ENCODE measurements at regions not wholly inside any gene's neighbourhood (a gene's known extent, or its start where the extent isn't known, plus 50 kb on each side); places are given as distances from the start of the nearest gene placed in this dataset.
"Not testable (repeated sequence)": the region's sequence is repeated elsewhere in the genome, so short reads cannot be mapped to it uniquely, and the experiment has no call there.

GRCh38 chr20:7151676-7152470 is 384.4 kb downstream of the BMP2 start:
- no peak for DNase-seq (ENCODE audit: low spot score)
- Mint-ChIP-seq H3K27ac (no peak overlapping the region), H3K9me3 (peaks cover 7% of the 10 kb centered on the region), H3K27me3 (ENCODE audit: low read depth) (no peaks in the 10 kb centered on the region), H3K36me3 (ENCODE audit: low read depth) (no peaks in the 10 kb centered on the region), H3K4me3 (no peak overlapping the region), H3K4me1 (ENCODE audit: low read depth) (no peaks in the 10 kb centered on the region)

DNA sequence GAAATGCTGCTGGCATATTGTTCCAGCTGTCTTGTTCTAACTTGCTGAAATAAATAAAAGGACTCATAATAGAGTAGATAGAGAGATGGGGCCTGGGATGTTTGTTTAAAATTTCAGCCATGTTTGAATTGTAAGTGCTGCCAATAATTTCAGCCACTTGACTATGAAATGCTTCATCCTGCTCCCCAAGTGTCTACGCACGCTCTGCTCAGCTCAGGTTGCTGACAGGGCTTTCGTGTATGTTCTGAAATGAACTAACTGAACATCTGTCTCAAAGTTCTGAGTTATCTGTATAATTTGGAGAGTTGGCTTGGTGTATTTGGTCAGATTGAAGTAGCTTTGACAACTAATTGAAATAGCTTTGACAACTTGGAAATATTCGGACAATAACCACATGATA is 387.8 kb downstream of the BMP2 start:
- no peaks in the 10 kb centered on the region for H3K36me3 Mint-ChIP-seq (ENCODE audit: low read depth)
- no peaks in the 10 kb centered on the region for H3K4me1 Mint-ChIP-seq (ENCODE audit: low read depth)
- peaks cover 4% of the 10 kb centered on the region for H3K9me3 Mint-ChIP-seq
- H3K4me3 Mint-ChIP-seq, result no peak overlapping the region
- H3K27me3 Mint-ChIP-seq (ENCODE audit: low read depth), result no peaks in the 10 kb centered on the region
- H3K27ac Mint-ChIP-seq, result no peak overlapping the region
- no peak for DNase-seq (ENCODE audit: low spot score)

DNA sequence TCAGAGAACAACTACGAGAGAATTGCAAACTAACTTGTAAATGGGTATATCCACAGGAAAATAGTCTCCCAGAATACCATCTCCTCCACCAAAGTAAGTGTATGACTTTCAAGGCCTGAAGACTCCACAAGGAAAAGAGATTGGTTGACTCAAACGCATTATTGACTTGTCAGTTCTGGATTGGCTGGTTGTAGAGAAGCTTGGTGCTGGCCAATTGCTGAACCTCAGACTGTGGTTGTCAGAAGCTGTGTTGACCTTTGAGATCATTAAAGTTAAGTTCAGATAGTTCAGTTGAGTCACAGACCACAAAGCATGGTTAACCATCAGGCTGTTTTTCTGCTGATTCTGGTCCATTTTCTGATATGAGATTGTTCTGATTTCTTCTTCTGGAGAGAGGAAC is 388.3 kb downstream of the BMP2 start:
- Mint-ChIP-seq H3K36me3 (ENCODE audit: low read depth) (no peaks in the 10 kb centered on the region), H3K4me3 (no peak overlapping the region), H3K9me3 (peaks cover 4% of the 10 kb centered on the region), H3K27ac (no peak overlapping the region), H3K27me3 (ENCODE audit: low read depth) (no peaks in the 10 kb centered on the region), H3K4me1 (ENCODE audit: low read depth) (no peaks in the 10 kb centered on the region)
- DNase-seq (ENCODE audit: low spot score), result no peak

DNA sequence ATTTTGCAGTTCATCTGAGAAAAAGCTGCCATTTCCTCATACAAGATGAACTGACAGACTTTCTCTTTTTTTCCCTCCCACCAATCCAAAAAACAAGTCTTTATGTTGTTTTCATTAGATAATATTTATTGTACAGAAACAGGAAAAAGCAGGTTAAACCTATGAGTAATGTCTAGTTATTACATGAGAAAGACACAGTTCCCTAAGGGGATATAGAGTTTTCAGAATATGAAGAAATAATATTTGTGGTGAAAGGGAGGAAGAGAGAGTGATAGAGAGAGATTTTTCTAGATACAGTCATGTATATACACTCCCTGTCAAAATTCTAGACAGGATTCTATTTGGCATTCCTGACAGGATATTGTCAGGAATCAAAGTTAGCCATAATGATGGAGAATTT is 392.4 kb downstream of the BMP2 start:
- no peak overlapping the region for H3K4me3 Mint-ChIP-seq
- H3K27me3 Mint-ChIP-seq (ENCODE audit: low read depth), result no peaks in the 10 kb centered on the region

GRCh38 chr20:7161690-7162089 is 394.2 kb downstream of the BMP2 start:
- no peak overlapping the region for H3K27ac Mint-ChIP-seq
- no peaks in the 10 kb centered on the region for H3K27me3 Mint-ChIP-seq (ENCODE audit: low read depth)
- H3K36me3 Mint-ChIP-seq (ENCODE audit: low read depth), result no peaks in the 10 kb centered on the region
- no peaks in the 10 kb centered on the region for H3K4me1 Mint-ChIP-seq (ENCODE audit: low read depth)
- H3K9me3 Mint-ChIP-seq, result peaks cover 34% of the 10 kb centered on the region
- no peak overlapping the region for H3K4me3 Mint-ChIP-seq
- DNase-seq (ENCODE audit: low spot score), result no peak

More for the DNA sequence above, 392.4 kb downstream of the BMP2 start:
- no peak for DNase-seq (ENCODE audit: low spot score)
- no peaks in the 10 kb centered on the region for H3K36me3 Mint-ChIP-seq (ENCODE audit: low read depth)
- H3K27ac Mint-ChIP-seq, result no peak overlapping the region
- no peaks in the 10 kb centered on the region for H3K4me1 Mint-ChIP-seq (ENCODE audit: low read depth)
- H3K9me3 Mint-ChIP-seq, result peaks cover 28% of the 10 kb centered on the region

DNA sequence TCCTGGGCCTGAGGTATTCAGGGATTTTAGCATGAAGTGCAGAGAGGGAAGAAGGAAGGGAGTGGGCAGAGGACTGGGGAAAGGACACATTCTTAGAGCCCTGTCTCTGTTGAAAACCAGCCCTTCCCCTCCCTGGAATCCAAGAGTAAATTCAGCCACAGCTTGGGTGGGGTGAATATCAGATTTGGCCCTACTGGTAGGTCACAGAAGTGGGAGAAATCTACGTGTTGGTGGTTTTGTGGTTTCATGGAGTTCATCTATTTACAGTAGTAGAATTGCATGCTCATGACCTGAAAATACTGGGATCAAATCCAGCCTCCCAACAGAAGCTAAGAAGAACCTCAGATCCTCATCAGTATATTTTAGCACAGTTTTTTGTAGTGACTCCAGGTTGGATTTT is 404.4 kb downstream of the BMP2 start:
- DNase-seq (ENCODE audit: low spot score), result no peak

DNA sequence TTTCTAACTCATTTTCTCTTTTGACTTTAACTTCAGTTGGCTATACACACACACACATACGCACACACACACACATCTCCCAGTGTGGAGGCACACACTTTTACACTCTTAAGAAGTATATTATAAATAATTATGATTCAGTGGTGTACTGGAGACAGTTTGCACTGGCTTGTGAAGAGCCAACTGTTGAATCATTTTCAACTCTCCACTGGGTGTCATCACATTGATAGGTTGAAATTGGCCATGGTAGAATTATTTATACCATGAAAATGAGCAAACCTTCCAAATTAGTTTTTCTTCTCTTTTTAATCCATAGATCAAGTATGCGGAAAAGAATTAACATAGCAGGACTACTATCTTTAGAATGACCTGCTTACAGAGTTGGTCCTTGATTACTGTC is 407.1 kb downstream of the BMP2 start:
- no peak overlapping the region for H3K27ac Mint-ChIP-seq
- peaks cover 7% of the 10 kb centered on the region for H3K9me3 Mint-ChIP-seq
- H3K27me3 Mint-ChIP-seq (ENCODE audit: low read depth), result no peaks in the 10 kb centered on the region
- no peaks in the 10 kb centered on the region for H3K4me1 Mint-ChIP-seq (ENCODE audit: low read depth)
- no peak for DNase-seq (ENCODE audit: low spot score)
- no peaks in the 10 kb centered on the region for H3K36me3 Mint-ChIP-seq (ENCODE audit: low read depth)
- H3K4me3 Mint-ChIP-seq, result no peak overlapping the region

More for the DNA sequence above, 404.4 kb downstream of the BMP2 start:
- Mint-ChIP-seq H3K4me3 (no peak overlapping the region), H3K4me1 (ENCODE audit: low read depth) (no peaks in the 10 kb centered on the region), H3K27ac (no peak overlapping the region), H3K27me3 (ENCODE audit: low read depth) (no peaks in the 10 kb centered on the region), H3K36me3 (ENCODE audit: low read depth) (no peaks in the 10 kb centered on the region), H3K9me3 (no peaks in the 10 kb centered on the region)

GRCh38 chr20:7175827-7176226 is 408.3 kb downstream of the BMP2 start:
- H3K4me1 Mint-ChIP-seq (ENCODE audit: low read depth); H3K36me3 Mint-ChIP-seq (ENCODE audit: low read depth); H3K27me3 Mint-ChIP-seq (ENCODE audit: low read depth); H3K4me3 Mint-ChIP-seq; H3K27ac Mint-ChIP-seq; DNase-seq (ENCODE audit: low spot score): not testable (repeated sequence)
- peaks cover 18% of the 10 kb centered on the region for H3K9me3 Mint-ChIP-seq

GRCh38 chr20:7178004-7178403 is 410.5 kb downstream of the BMP2 start:
- no peaks in the 10 kb centered on the region for H3K27me3 Mint-ChIP-seq (ENCODE audit: low read depth)
- H3K4me3 Mint-ChIP-seq, result no peak overlapping the region
- H3K9me3 Mint-ChIP-seq, result peaks cover 21% of the 10 kb centered on the region
- no peak for DNase-seq (ENCODE audit: low spot score)
- no peaks in the 10 kb centered on the region for H3K36me3 Mint-ChIP-seq (ENCODE audit: low read depth)
- H3K4me1 Mint-ChIP-seq (ENCODE audit: low read depth), result no peaks in the 10 kb centered on the region
- no peak overlapping the region for H3K27ac Mint-ChIP-seq

DNA sequence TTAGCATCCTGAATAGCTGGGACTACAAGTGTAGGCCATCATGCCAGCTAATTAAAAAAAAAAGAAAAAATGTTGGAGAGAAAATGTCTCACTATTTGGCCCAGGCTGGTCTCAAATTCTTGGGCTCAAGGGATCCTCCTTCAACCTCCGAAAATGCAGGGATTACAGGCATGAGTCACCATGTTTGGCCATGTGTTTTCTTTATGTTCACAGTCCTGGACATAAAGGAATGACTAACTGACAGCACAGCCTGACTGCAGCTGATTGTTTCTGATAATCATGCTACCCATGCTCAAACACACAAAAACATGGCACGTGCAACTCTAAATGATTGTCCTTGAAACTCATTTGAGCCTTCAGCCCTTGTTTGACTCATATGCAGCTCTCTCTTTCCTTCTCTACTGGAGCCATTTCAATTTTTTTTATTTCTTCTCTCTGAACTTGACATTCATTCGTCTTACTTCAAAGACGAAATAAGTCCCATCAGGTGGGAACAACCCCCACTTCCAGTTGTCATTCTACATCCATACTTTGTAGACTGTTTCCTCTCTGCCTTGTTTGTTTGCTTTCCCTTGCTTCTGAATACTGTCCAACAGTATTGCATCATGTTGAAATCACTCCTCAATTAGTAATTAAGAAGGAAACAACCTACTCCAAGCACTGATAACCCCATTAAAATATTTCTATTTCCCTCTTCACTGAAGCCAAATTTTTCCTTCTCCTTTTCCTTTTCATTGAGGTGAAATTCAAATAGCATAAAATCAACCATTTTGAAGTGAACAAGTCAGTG is 413.0 kb downstream of the BMP2 start:
- Mint-ChIP-seq H3K4me3 (no peak overlapping the region), H3K27me3 (ENCODE audit: low read depth) (no peaks in the 10 kb centered on the region), H3K36me3 (ENCODE audit: low read depth) (no peaks in the 10 kb centered on the region), H3K27ac (no peak overlapping the region), H3K9me3 (peaks cover 35% of the 10 kb centered on the region), H3K4me1 (ENCODE audit: low read depth) (no peaks in the 10 kb centered on the region)
- DNase-seq (ENCODE audit: low spot score), result no peak

GRCh38 chr20:7189231-7189630 is 421.7 kb downstream of the BMP2 start:
- Mint-ChIP-seq H3K4me1 (ENCODE audit: low read depth) (no peaks in the 10 kb centered on the region), H3K4me3 (no peak overlapping the region), H3K27ac (no peak overlapping the region), H3K9me3 (peaks cover 25% of the 10 kb centered on the region), H3K27me3 (ENCODE audit: low read depth) (no peaks in the 10 kb centered on the region), H3K36me3 (ENCODE audit: low read depth) (no peaks in the 10 kb centered on the region)
- no peak for DNase-seq (ENCODE audit: low spot score)

- Mint-ChIP-seq H3K27ac (no peak overlapping the region), H3K27me3 (ENCODE audit: low read depth) (no peaks in the 10 kb centered on the region), H3K9me3 (peaks cover 14% of the 10 kb centered on the region), H3K4me1 (ENCODE audit: low read depth) (no peaks in the 10 kb centered on the region), H3K4me3 (no peak overlapping the region), H3K36me3 (ENCODE audit: low read depth) (no peaks in the 10 kb centered on the region)
- no peak for DNase-seq (ENCODE audit: low spot score)
These were observed 426.2 kb downstream of the BMP2 start for GRCh38 chr20:7193681-7194080.

DNA sequence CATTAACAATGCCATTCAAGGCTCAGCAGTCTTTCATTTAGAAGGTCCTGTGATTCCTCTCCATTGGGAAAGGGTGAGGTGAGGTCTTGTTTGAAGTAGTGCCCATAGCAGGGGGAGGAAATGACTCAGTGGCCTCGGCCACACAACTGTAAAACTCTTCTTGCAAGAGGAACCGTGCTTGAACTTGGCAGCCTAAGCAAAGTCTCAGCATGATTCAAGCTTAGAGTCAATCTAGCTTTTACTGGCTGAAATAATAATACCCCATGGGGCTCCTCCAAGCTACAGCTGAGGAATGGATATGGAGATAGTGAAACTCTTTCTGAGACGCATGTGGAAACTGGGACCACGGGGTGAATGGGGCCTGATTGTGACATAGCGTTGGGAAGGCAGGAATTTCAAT is 428.2 kb downstream of the BMP2 start:
- DNase-seq (ENCODE audit: low spot score), result no peak
- Mint-ChIP-seq H3K4me3 (no peak overlapping the region), H3K27me3 (ENCODE audit: low read depth) (no peaks in the 10 kb centered on the region), H3K27ac (no peak overlapping the region), H3K9me3 (peaks cover 18% of the 10 kb centered on the region), H3K4me1 (ENCODE audit: low read depth) (no peaks in the 10 kb centered on the region), H3K36me3 (ENCODE audit: low read depth) (no peaks in the 10 kb centered on the region)

DNA sequence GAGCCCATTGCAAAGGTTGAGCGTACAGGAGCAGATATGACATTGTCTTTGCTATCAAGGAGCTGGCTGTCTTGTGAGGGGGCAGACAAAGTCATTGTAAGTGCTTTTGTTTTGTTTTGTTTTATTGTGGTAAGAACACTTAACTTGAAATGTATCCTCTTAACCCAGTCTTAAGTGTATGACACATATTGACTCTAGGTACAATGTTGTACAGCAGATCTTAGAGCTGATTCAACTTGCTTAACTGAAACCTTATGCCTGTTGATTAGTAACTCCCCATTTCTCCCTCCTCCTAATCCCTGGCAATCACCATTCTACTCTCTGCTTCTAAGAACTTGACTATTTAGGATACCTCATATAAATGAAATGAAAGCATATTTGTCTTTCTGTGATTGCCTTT is 429.0 kb downstream of the BMP2 start:
- Mint-ChIP-seq H3K9me3 (peaks cover 14% of the 10 kb centered on the region), H3K27me3 (ENCODE audit: low read depth) (no peaks in the 10 kb centered on the region), H3K36me3 (ENCODE audit: low read depth) (no peaks in the 10 kb centered on the region), H3K27ac (no peak overlapping the region), H3K4me3 (no peak overlapping the region), H3K4me1 (ENCODE audit: low read depth) (no peaks in the 10 kb centered on the region)
- no peak for DNase-seq (ENCODE audit: low spot score)

Measured in T-helper 2 cell treated with Interferon-gamma antibody and Interleukin-4, amounts not matched to agents 5 μg/mL and 100 μg/mL, for 36 hours (primary cell).